Loucy (cell line): ENCODE measurements at regions not wholly inside any gene's neighbourhood (a gene's known extent, or its start where the extent isn't known, plus 50 kb on each side); places are given as distances from the start of the nearest gene placed in this dataset.

Source experiments
- CTCF ChIP-seq: fragments of 200-600 bp; sonication (generic); conservative IDR thresholded peaks from 2 replicates; pipeline ENCODE4 v1.5.1; 2014; ENCODE audit warnings: mild to moderate bottlenecking, antibody characterized with exemption, low read length
- EZH2phosphoT487 ChIP-seq: fragments of 200-600 bp; IDR thresholded peaks from 2 replicates; pipeline ENCODE4 v1.6.1; 2018; ENCODE audit warnings: antibody characterized with exemption, mild to moderate bottlenecking, moderate library complexity, borderline replicate concordance

GRCh38 chr1:36729289-36729688 is 246.6 kb upstream of the CSF3R start:
- no peak for TF ChIP-seq CTCF
- no peak for TF ChIP-seq EZH2phosphoT487
